ENCODE measurements at regions not wholly inside any gene's neighbourhood (a gene's known extent, or its start where the extent isn't known, plus 50 kb on each side); places are given as distances from the start of the nearest gene placed in this dataset.

GRCh38 chr1:212196355-212196754 lies 88.9 kb upstream of the PPP2R5A start:
- no peak overlapping the region for H3K4me2 ChIP-seq (ENCODE audit: insufficient read depth, low read length)
- H3K27ac ChIP-seq (ENCODE audit: insufficient read depth, low read depth, low read length), result no peak overlapping the region
- ChIA-PET POLR2A (no interaction called here), CTCF (no interaction called here)
- TF ChIP-seq POLR2AphosphoS5 (IDR thresholded peaks at IDR 0.05; ENCODE audit: insufficient read depth, low read depth, low read length) (no peak), POLR2A (IDR thresholded peaks at IDR 0.05; ENCODE audit: low read depth, low read length) (no peak), MYC (IDR thresholded peaks at IDR 0.05; ENCODE audit: low read depth, low read length) (no peak), JUN (IDR thresholded peaks at IDR 0.05; ENCODE audit: borderline replicate concordance, insufficient read depth, insufficient read length, low read depth) (no peak), GATA2 (IDR thresholded peaks at IDR 0.05; ENCODE audit: insufficient read depth, insufficient read length, low read depth, low read length) (no peak), EZH2 (IDR thresholded peaks at IDR 0.05; ENCODE audit: borderline replicate concordance, low read depth, low read length, severe bottlenecking) (no peak), CTCF (IDR thresholded peaks at IDR 0.05; ENCODE audit: extremely low read depth in 1 of 2, insufficient read depth in 1 of 2, low read depth in 1 of 2, low read length in 2 of 2) (no peak), FOS (IDR thresholded peaks at IDR 0.05; ENCODE audit: borderline replicate concordance, insufficient read depth, low read length) (no peak), MAX (IDR thresholded peaks at IDR 0.05; ENCODE audit: insufficient read depth, insufficient read length) (no peak)
- H2AFZ ChIP-seq (ENCODE audit: low read depth, low read length), result no peak overlapping the region
- H3K27me3 ChIP-seq (ENCODE audit: control insufficient read depth in 2 of 2, insufficient read depth in 2 of 2, low read length in 2 of 2), result peaks cover 0 to 2% of the 10 kb centered on the region in 2 experiments
- no peak overlapping the region for H3K4me3 ChIP-seq (replicated peaks in 1 of 3; ENCODE audit: insufficient read depth in 1 of 3, low read depth in 1 of 3, low read length in 3 of 3)
- intact Hi-C loops (cut with micrococcal nuclease), result no loop called here
- dilution Hi-C loops (cut with MboI; ENCODE audit: extremely low pct_ligation_motif_present, low sequenced_read_pairs), result no loop called here
- peaks cover 3% of the 10 kb centered on the region for H3K4me1 ChIP-seq (ENCODE audit: control insufficient read depth, extremely low read depth, insufficient read depth, low read length)
- no TSS peak for BruUV-seq (replicated peaks)
- no peaks in the 10 kb centered on the region for H3K9me1 ChIP-seq (replicated peaks; ENCODE audit: control insufficient read depth, extremely low read depth, insufficient read depth, low read length)
- no peaks in the 10 kb centered on the region for H4K20me1 ChIP-seq (replicated peaks; ENCODE audit: control insufficient read depth, extremely low read depth, insufficient read depth, low read length)
- no peaks in the 10 kb centered on the region for H3K36me3 ChIP-seq (ENCODE audit: control insufficient read depth in 2 of 2, extremely low read depth in 1 of 2, insufficient read depth in 2 of 2, low read length in 2 of 2)
- no peaks in the 10 kb centered on the region for H3K79me2 ChIP-seq (ENCODE audit: control insufficient read depth, insufficient read depth, low read length)
- FAIRE-seq, result no peak
- H3K9ac ChIP-seq (replicated peaks; ENCODE audit: extremely low read depth, insufficient read depth, low read length), result no peak overlapping the region
- no peak for DNase-seq (ENCODE audit: low read depth, low spot score)
- H3K9me3 ChIP-seq (replicated peaks; ENCODE audit: control insufficient read depth, insufficient read depth, low read length), result no peaks in the 10 kb centered on the region
